ENCODE measurements at regions not wholly inside any gene's neighbourhood (a gene's known extent, or its start where the extent isn't known, plus 50 kb on each side); places are given as distances from the start of the nearest gene placed in this dataset.

DNA sequence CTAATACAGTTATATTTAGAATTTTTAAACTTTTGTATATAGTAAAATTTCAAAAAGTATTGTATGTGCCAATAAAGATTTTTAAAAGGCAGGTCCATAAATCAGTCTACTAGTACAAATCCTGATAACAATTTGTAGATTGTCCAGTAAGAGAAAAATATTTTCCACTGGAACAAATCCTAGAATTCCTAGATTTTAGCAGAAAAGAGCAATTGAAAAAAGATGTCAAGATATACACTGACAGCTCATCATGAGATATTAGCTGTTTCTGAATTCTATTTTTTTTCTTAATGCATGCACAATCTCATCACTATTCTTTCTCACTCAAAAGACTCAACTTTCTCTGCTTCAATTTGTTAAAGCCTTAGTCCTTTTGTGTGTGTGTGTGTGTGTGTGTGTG, 289.2 kb upstream of the MAD2L1 start:
- Histone ChIP-seq H3K79me2 (ENCODE audit: control insufficient read depth, insufficient read depth, low read length) (no peaks in the 10 kb centered on the region), H3K36me3 (ENCODE audit: control insufficient read depth in 2 of 2, extremely low read depth in 1 of 2, insufficient read depth in 2 of 2, low read length in 2 of 2) (no peaks in the 10 kb centered on the region), H3K9me3 (ENCODE audit: control insufficient read depth, low read depth, low read length) (no peaks in the 10 kb centered on the region), H3K4me2 (ENCODE audit: control insufficient read depth, extremely low read depth, insufficient read depth, low read depth, low read length) (no peak overlapping the region), H3K27me3 (ENCODE audit: control insufficient read depth, extremely low read depth, insufficient read depth, low read length) (no peaks in the 10 kb centered on the region), H3K4me1 (ENCODE audit: control insufficient read depth, extremely low read depth, insufficient read depth, low read length) (no peaks in the 10 kb centered on the region), H3K9ac (ENCODE audit: control insufficient read depth, extremely low read depth, insufficient read depth, low read length) (no peak overlapping the region), H2AFZ (ENCODE audit: control insufficient read depth, low read length) (no peak overlapping the region), H3K4me3 (ENCODE audit: control insufficient read depth in 2 of 3, extremely low read depth in 1 of 3, insufficient read depth in 2 of 3, low read depth in 1 of 3, low read length in 3 of 3) (no peak overlapping the region), H3K27ac (ENCODE audit: control insufficient read depth, insufficient read depth, low read length) (no peak overlapping the region), H3K9me1 (ENCODE audit: control insufficient read depth, extremely low read depth, insufficient read depth, low read length) (no peaks in the 10 kb centered on the region), H4K20me1 (ENCODE audit: control insufficient read depth, extremely low read depth, insufficient read depth, low read length) (no peaks in the 10 kb centered on the region)
- TF ChIP-seq, protein P1, sequence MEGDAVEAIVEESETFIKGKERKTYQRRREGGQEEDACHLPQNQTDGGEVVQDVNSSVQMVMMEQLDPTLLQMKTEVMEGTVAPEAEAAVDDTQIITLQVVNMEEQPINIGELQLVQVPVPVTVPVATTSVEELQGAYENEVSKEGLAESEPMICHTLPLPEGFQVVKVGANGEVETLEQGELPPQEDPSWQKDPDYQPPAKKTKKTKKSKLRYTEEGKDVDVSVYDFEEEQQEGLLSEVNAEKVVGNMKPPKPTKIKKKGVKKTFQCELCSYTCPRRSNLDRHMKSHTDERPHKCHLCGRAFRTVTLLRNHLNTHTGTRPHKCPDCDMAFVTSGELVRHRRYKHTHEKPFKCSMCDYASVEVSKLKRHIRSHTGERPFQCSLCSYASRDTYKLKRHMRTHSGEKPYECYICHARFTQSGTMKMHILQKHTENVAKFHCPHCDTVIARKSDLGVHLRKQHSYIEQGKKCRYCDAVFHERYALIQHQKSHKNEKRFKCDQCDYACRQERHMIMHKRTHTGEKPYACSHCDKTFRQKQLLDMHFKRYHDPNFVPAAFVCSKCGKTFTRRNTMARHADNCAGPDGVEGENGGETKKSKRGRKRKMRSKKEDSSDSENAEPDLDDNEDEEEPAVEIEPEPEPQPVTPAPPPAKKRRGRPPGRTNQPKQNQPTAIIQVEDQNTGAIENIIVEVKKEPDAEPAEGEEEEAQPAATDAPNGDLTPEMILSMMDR (optimal IDR thresholded peaks at IDR 0.05 in 1 of 3, IDR thresholded peaks at IDR 0.05 in 1 of 3, conservative IDR thresholded peaks at IDR 0.05 in 1 of 3; ENCODE audit: extremely low read depth in 1 of 3, insufficient read depth in 2 of 3, low read length in 3 of 3), result no peak
- TF ChIP-seq EZH2 (IDR thresholded peaks at IDR 0.05; ENCODE audit: low read length), result no peak
- FAIRE-seq (no peak), DNase-seq (ENCODE audit: low read depth, low spot score) (no peak)
- dilution Hi-C loops (cut with MboI; ENCODE audit: extremely low pct_ligation_motif_present, low sequenced_read_pairs), result no loop called here

DNA sequence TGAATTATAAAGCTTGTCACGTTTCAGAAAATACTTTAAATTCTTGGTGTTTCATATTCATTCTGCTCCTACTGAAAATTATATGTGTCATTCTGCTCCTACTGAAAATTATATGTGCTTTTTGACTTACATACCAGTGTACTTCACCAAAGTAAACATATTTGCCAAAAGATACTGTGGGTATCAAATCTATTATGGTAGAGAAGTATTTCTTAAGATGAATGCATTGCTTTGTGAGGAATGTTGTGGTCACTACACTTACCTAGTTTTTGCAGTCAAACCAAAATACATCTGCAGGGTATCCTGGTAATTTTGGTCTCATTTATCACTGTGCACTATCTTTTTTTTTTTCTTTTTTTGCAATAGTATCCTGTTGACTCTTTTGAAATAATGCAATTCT, 287.7 kb upstream of the MAD2L1 start:
- Histone ChIP-seq H3K36me3 (ENCODE audit: control insufficient read depth in 2 of 2, extremely low read depth in 1 of 2, insufficient read depth in 2 of 2, low read length in 2 of 2) (no peaks in the 10 kb centered on the region), H4K20me1 (ENCODE audit: control insufficient read depth, extremely low read depth, insufficient read depth, low read length) (no peaks in the 10 kb centered on the region), H2AFZ (ENCODE audit: control insufficient read depth, low read length) (no peak overlapping the region), H3K9me3 (ENCODE audit: control insufficient read depth, low read depth, low read length) (no peaks in the 10 kb centered on the region), H3K4me1 (ENCODE audit: control insufficient read depth, extremely low read depth, insufficient read depth, low read length) (no peaks in the 10 kb centered on the region), H3K4me3 (ENCODE audit: control insufficient read depth in 2 of 3, extremely low read depth in 1 of 3, insufficient read depth in 2 of 3, low read depth in 1 of 3, low read length in 3 of 3) (no peak overlapping the region), H3K27ac (ENCODE audit: control insufficient read depth, insufficient read depth, low read length) (no peak overlapping the region), H3K4me2 (ENCODE audit: control insufficient read depth, extremely low read depth, insufficient read depth, low read depth, low read length) (no peak overlapping the region), H3K9me1 (ENCODE audit: control insufficient read depth, extremely low read depth, insufficient read depth, low read length) (no peaks in the 10 kb centered on the region), H3K79me2 (ENCODE audit: control insufficient read depth, insufficient read depth, low read length) (no peaks in the 10 kb centered on the region), H3K9ac (ENCODE audit: control insufficient read depth, extremely low read depth, insufficient read depth, low read length) (no peak overlapping the region), H3K27me3 (ENCODE audit: control insufficient read depth, extremely low read depth, insufficient read depth, low read length) (no peaks in the 10 kb centered on the region)
- dilution Hi-C loops (cut with MboI; ENCODE audit: extremely low pct_ligation_motif_present, low sequenced_read_pairs), result no loop called here
- TF ChIP-seq, protein P1 (optimal IDR thresholded peaks at IDR 0.05 in 1 of 3, IDR thresholded peaks at IDR 0.05 in 1 of 3, conservative IDR thresholded peaks at IDR 0.05 in 1 of 3; ENCODE audit: extremely low read depth in 1 of 3, insufficient read depth in 2 of 3, low read length in 3 of 3), result no peak
- TF ChIP-seq EZH2 (IDR thresholded peaks at IDR 0.05; ENCODE audit: low read length), result no peak
- no peak for FAIRE-seq
- DNase-seq (ENCODE audit: low read depth, low spot score), result no peak
